Neural cell (in vitro differentiated cells): ENCODE measurements at regions not wholly inside any gene's neighbourhood (a gene's known extent, or its start where the extent isn't known, plus 50 kb on each side); places are given as distances from the start of the nearest gene placed in this dataset.

ENCODE experiments used
- H2AFZ ChIP-seq: fragments of 200-600, 300-800 bp; sonication (generic), shearing (Covaris generic); 2 replicates; pipeline ENCODE4 v1.6.0; 2014; ENCODE audit warnings: low read depth, mild to moderate bottlenecking, antibody characterized with exemption, low read length, moderate library complexity
- H3F3A ChIP-seq: fragments of 200-600 bp; shearing (Covaris generic); 2 replicates; pipeline ENCODE4 v1.6.1; 2016; ENCODE audit warnings: mild to moderate bottlenecking, moderate library complexity, mixed read lengths, antibody characterized with exemption, low read length; ENCODE audit not compliant: insufficient read depth, poor library complexity, severe bottlenecking
- H3K27ac ChIP-seq: fragments of 200-600, 300-800 bp; sonication (generic), shearing (Covaris generic); 2 replicates; pipeline ENCODE4 v1.5.1; 2014; ENCODE audit warnings: mild to moderate bottlenecking, low read length, moderate library complexity
- H3K27me3 ChIP-seq: fragments of 300-800, 200-600 bp; sonication (generic), shearing (Covaris generic); 2 replicates; pipeline ENCODE4 v1.6.0; 2014; ENCODE audit warnings: mild to moderate bottlenecking, low read depth, low read length, moderate library complexity; ENCODE audit not compliant: insufficient read depth
- H3K36me3 ChIP-seq: fragments of 300-800, 200-600 bp; sonication (generic), shearing (Covaris generic); 2 replicates; pipeline ENCODE4 v1.5.1; 2014; ENCODE audit warnings: mild to moderate bottlenecking, antibody characterized with exemption, low read length, moderate library complexity; ENCODE audit not compliant: insufficient read depth
- H3K4me2 ChIP-seq: fragments of 300-800, 200-600 bp; sonication (generic), shearing (Covaris generic); 2 replicates; pipeline ENCODE4 v1.6.0; 2014; ENCODE audit warnings: mild to moderate bottlenecking, low read length
- H3K4me3 ChIP-seq: fragments of 300-800, 200-600 bp; sonication (generic), shearing (Covaris generic); 2 replicates; pipeline ENCODE4 v1.5.1; 2014; ENCODE audit warnings: mild to moderate bottlenecking, low read length, moderate library complexity
- H3K79me2 ChIP-seq: fragments of 200-600 bp; shearing (Covaris generic); replicated peaks from 2 replicates; pipeline ENCODE4 v1.6.0; 2014; ENCODE audit warnings: mild to moderate bottlenecking, low read length, moderate library complexity; ENCODE audit not compliant: insufficient read depth
- H3K9ac ChIP-seq: fragments of 300-800, 200-600 bp; sonication (generic), shearing (Covaris generic); 2 replicates; pipeline ENCODE4 v1.6.1; 2016; ENCODE audit warnings: mild to moderate bottlenecking, low read length, mixed read lengths
- H3K9me2 ChIP-seq: fragments of 200-600 bp; shearing (Covaris generic); 2 replicates; pipeline ENCODE4 v1.6.1; 2016; ENCODE audit warnings: mild to moderate bottlenecking, low read length, mixed read lengths; ENCODE audit not compliant: insufficient read depth
- H3K9me3 ChIP-seq: fragments of 200-600, 300-800 bp; sonication (generic), shearing (Covaris generic); 2 replicates; pipeline ENCODE4 v1.6.1; 2016; ENCODE audit warnings: mild to moderate bottlenecking, mixed run types, low read length, moderate library complexity, mixed read lengths
- H4K20me1 ChIP-seq: fragments of 200-600 bp; shearing (Covaris generic); 2 replicates; pipeline ENCODE4 v1.6.1; 2016; ENCODE audit warnings: mild to moderate bottlenecking, mixed run types; ENCODE audit not compliant: insufficient read depth
- CTCF ChIP-seq: fragments of 450-650 bp; IDR thresholded peaks from 2 replicates; pipeline ENCODE4 v1.5.1; 2014; ENCODE audit warnings: antibody characterized with exemption, mild to moderate bottlenecking, moderate library complexity; ENCODE audit not compliant: poor library complexity, severe bottlenecking
- EP300 ChIP-seq: fragments of 450-650 bp; conservative IDR thresholded peaks from 2 replicates; pipeline ENCODE4 v1.6.1; 2014; ENCODE audit warnings: antibody characterized with exemption, mild to moderate bottlenecking, moderate library complexity; ENCODE audit not compliant: poor library complexity, severe bottlenecking
- EZH2 ChIP-seq: fragments of 200-600, 300-800 bp; shearing (Covaris generic), sonication (generic); IDR thresholded peaks from 2 replicates; pipeline ENCODE4 v1.6.1; 2014; ENCODE audit warnings: antibody characterized with exemption, low read length, borderline replicate concordance, mild to moderate bottlenecking; ENCODE audit not compliant: insufficient read depth, poor library complexity, severe bottlenecking
- MXI1 ChIP-seq: fragments of 450-650 bp; conservative IDR thresholded peaks from 2 replicates; pipeline ENCODE4 v1.6.1; 2014; ENCODE audit warnings: antibody characterized with exemption, mild to moderate bottlenecking; ENCODE audit not compliant: poor library complexity, severe bottlenecking
- POLR2AphosphoS5 ChIP-seq: IDR thresholded peaks from 2 replicates; pipeline ENCODE4 v1.6.1; 2012
- RAD21 ChIP-seq: fragments of 450-650 bp; conservative IDR thresholded peaks from 2 replicates; pipeline ENCODE4 v1.6.1; 2014; ENCODE audit warnings: antibody characterized with exemption, mild to moderate bottlenecking, moderate library complexity
- REST ChIP-seq: IDR thresholded peaks from 2 replicates; pipeline ENCODE4 v1.6.1; 2012; ENCODE audit warnings: borderline replicate concordance
- SMC3 ChIP-seq: fragments of 450-650 bp; conservative IDR thresholded peaks from 2 replicates; pipeline ENCODE4 v1.6.1; 2014; ENCODE audit warnings: antibody characterized with exemption, mild to moderate bottlenecking, moderate library complexity; ENCODE audit not compliant: poor library complexity
- TAF1 ChIP-seq: IDR thresholded peaks from 2 replicates; pipeline ENCODE4 v1.6.1; 2012; ENCODE audit warnings: low read depth

GRCh38 chr14:29056041-29056566 is 289.5 kb downstream of the FOXG1 start:
- Histone ChIP-seq H3K27me3 (no peaks in the 10 kb centered on the region), H3K4me3 (no peak overlapping the region), H2AFZ (no peak overlapping the region), H3K4me2 (no peak overlapping the region), H3K27ac (no peak overlapping the region), H3F3A (peaks cover 3% of the 10 kb centered on the region), H3K36me3 (no peaks in the 10 kb centered on the region), H3K9ac (no peak overlapping the region), H3K9me3 (no peaks in the 10 kb centered on the region), H3K79me2 (no peaks in the 10 kb centered on the region), H4K20me1 (no peaks in the 10 kb centered on the region), H3K9me2 (no peaks in the 10 kb centered on the region)
- TF ChIP-seq CTCF (no peak), POLR2AphosphoS5 (no peak), RAD21 (no peak), SMC3 (no peak), EZH2 (no peak), EP300 (no peak), REST (no peak), TAF1 (no peak), MXI1 (no peak)

- no peaks in the 10 kb centered on the region for H3K9me2 ChIP-seq
- H3K4me3 ChIP-seq = no peak overlapping the region
- H3K27ac ChIP-seq = no peak overlapping the region
- TF ChIP-seq POLR2AphosphoS5 (no peak), RAD21 (no peak), EZH2 (no peak), TAF1 (no peak), SMC3 (no peak), CTCF (no peak), MXI1 (no peak), EP300 (no peak), REST (no peak)
- no peaks in the 10 kb centered on the region for H3K9me3 ChIP-seq
- H2AFZ ChIP-seq = no peak overlapping the region
- H3K27me3 ChIP-seq = no peaks in the 10 kb centered on the region
- H3K9ac ChIP-seq = no peak overlapping the region
- no peaks in the 10 kb centered on the region for H4K20me1 ChIP-seq
- H3K36me3 ChIP-seq = no peaks in the 10 kb centered on the region
- H3F3A ChIP-seq = peaks cover 3% of the 10 kb centered on the region
- H3K79me2 ChIP-seq = no peaks in the 10 kb centered on the region
- no peak overlapping the region for H3K4me2 ChIP-seq
Observed at GRCh38 chr14:29061702-29062101, 295.1 kb downstream of the FOXG1 start.
